Activated naive CD4-positive, alpha-beta T cell treated with anti-CD3 and anti-CD28 coated beads, Interleukin-2, amount 50 U/mL, for 72 hours (primary cell): ENCODE measurements at regions not wholly inside any gene's neighbourhood (a gene's known extent, or its start where the extent isn't known, plus 50 kb on each side); places are given as distances from the start of the nearest gene placed in this dataset.
"Not testable (repeated sequence)": the region's sequence is repeated elsewhere in the genome, so short reads cannot be mapped to it uniquely, and the experiment has no call there.

Source experiments
- ATAC-seq, 2 donors: fragments of 150-1000 bp; cut with Tn5 transposase; 2 replicates each; pipeline ENCODE4 v1.10.0; 2021; ENCODE audit warnings: mild to moderate bottlenecking in 2 of 2, moderate library complexity in 2 of 2
- DNase-seq, 2 donors: peaks; one replicate each; pipeline ENCODE4 v3.0.0; 2021 to 2022; ENCODE audit warnings: low spot score in 2 of 2
- H3K27ac Mint-ChIP-seq, 2 donors: one replicate each; pipeline ENCODE4 v1.8.0; 2022; ENCODE audit warnings: mild to moderate bottlenecking in 2 of 2, mixed read lengths in 2 of 2
- H3K36me3 Mint-ChIP-seq, 2 donors: one replicate each; pipeline ENCODE4 v1.8.0; 2022; ENCODE audit warnings: mixed read lengths in 2 of 2
- H3K9me3 Mint-ChIP-seq, 2 donors: one replicate each; pipeline ENCODE4 v1.8.0; 2022; ENCODE audit warnings: mixed read lengths in 2 of 2

- Mint-ChIP-seq H3K27ac (no peak overlapping the region), H3K9me3 (peaks cover 14% of the 10 kb centered on the region in 2 donors), H3K36me3 (peaks cover 0 to 8% of the 10 kb centered on the region in 2 donors)
- ATAC-seq, result no peak
- DNase-seq, result no peak
These were observed 1095.4 kb upstream of the PCDH20 start for GRCh38 chr13:62510906-62511655.

DNA sequence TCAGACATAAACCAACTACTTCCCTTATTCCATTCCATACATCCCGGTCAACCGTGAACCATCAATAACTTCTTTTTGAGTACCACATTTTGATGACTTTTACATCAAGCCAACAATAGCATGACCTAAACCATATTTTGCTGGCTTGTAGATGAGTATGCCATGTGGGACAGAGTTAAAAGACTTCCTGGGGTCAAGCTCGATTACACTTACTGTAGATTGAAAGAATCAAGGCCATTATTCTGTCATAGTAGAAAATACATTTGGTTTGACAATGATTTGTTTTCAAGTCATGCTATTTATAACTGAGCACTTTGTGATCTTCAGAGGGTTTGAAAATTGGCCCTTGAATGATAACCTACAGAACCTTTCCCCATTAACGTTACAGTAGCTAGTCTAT, 1086.9 kb upstream of the PCDH20 start:
- Mint-ChIP-seq H3K36me3 (no peaks in the 10 kb centered on the region), H3K27ac (no peak overlapping the region), H3K9me3 (peaks cover 3 to 5% of the 10 kb centered on the region in 2 donors)
- no peak for ATAC-seq
- DNase-seq, result no peak

DNA sequence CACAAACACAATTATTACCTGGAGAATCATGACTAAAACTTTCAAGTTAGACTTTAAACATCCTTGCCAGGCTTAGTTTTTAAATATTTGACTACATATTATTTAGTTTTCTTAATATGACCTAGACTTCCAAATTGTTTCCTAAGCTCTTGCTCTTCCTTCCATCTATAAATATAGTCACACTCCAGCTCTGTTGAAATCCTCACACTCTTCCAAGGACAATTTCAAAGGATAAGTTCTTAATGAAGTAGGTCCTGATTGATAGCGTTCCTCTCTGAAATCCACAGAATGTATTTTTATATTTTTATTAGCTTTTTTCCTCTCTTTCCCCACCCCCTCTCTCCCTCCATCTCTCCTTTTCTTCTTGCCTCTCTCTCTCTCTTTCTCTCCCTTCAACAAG, 1074.1 kb upstream of the PCDH20 start:
- Mint-ChIP-seq H3K27ac (no peak overlapping the region), H3K36me3 (no peaks in the 10 kb centered on the region), H3K9me3 (peaks cover 6 to 10% of the 10 kb centered on the region in 2 donors)
- DNase-seq, result no peak
- no peak for ATAC-seq

DNA sequence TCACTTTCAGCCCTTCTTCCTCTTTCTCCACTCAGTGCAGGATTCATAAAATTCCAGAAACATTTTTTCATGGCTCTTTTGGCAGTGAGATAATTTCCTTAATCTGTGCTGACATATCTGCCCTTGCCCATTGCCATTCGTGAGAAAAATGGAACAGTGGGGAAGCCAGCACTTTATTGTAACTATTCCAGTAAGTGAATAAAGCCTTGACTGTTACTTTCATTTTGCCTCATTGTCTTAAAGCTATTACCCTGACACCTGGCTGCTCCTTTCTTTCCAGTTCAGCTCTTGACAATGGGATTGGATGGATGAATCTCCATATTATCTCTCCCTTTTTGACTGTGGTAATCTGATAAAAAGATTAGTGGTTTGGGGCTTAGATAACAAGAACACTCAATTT, 1068.1 kb upstream of the PCDH20 start:
- ATAC-seq, result no peak
- no peak for DNase-seq
- H3K36me3 Mint-ChIP-seq, result no peaks in the 10 kb centered on the region
- peaks cover 10% of the 10 kb centered on the region in 2 donors for H3K9me3 Mint-ChIP-seq
- no peak overlapping the region for H3K27ac Mint-ChIP-seq

DNA sequence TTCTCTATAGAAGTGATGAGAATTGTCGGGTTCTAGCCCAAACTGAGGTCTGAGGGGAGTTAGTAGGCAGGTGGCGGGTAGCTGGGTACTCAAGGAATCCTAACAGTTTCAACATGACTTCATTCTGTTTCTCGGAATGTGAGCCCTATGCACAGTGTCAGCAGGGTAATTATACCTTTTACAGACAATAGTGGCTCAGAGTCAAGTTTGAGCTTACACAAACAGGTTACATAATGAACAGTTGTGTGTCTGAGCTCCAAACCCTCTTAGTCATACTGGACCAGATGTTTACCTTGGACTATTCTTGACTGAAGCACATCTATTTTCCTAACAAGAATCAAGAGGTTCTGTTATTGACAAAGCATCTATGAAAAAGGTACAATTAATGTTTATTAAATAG, 1066.7 kb upstream of the PCDH20 start:
- ATAC-seq, result no peak
- no peak for DNase-seq
- H3K27ac Mint-ChIP-seq, result no peak overlapping the region
- H3K9me3 Mint-ChIP-seq, result peaks cover 9 to 15% of the 10 kb centered on the region in 2 donors
- H3K36me3 Mint-ChIP-seq, result no peaks in the 10 kb centered on the region

DNA sequence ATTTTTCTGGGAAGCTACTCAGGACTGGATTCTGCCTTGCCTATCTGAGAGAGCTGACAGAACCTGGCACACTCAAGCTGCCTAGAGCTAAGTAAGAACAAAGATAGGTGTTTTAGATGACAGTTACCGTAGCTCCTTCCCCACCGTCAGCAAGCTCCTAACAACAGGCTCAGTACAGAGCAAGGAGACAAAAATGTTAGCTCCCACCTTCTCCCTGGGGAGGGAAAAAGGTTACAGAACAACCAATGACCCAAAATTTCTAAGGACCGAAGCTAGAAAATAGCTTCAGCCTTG, 1058.2 kb upstream of the PCDH20 start:
- ATAC-seq, result no peak
- Mint-ChIP-seq H3K27ac (no peak overlapping the region), H3K9me3 (peaks cover 12 to 14% of the 10 kb centered on the region in 2 donors)

GRCh38 chr13:62473190-62473943, 1057.7 kb upstream of the PCDH20 start:
- Mint-ChIP-seq H3K27ac (no peak overlapping the region), H3K36me3 (peaks cover 0 to 9% of the 10 kb centered on the region in 2 donors), H3K9me3 (peaks cover 12 to 14% of the 10 kb centered on the region in 2 donors)
- DNase-seq (no peak), ATAC-seq (no peak)

More for the DNA sequence above, 1058.2 kb upstream of the PCDH20 start:
- DNase-seq, result no peak
- H3K36me3 Mint-ChIP-seq, result peaks cover 0 to 9% of the 10 kb centered on the region in 2 donors

- no peak for ATAC-seq
- DNase-seq, result no peak
- no peaks in the 10 kb centered on the region for H3K36me3 Mint-ChIP-seq
These were observed 1038.1 kb upstream of the PCDH20 start for GRCh38 chr13:62453761-62454160.

GRCh38 chr13:62450759-62451158, 1035.1 kb upstream of the PCDH20 start:
- H3K36me3 Mint-ChIP-seq, result peaks cover 0 to 6% of the 10 kb centered on the region in 2 donors
- H3K9me3 Mint-ChIP-seq, result peaks cover 4% of the 10 kb centered on the region in 2 donors
- DNase-seq (no peak), ATAC-seq (no peak)
- no peak overlapping the region for H3K27ac Mint-ChIP-seq

More at GRCh38 chr13:62453761-62454160, 1038.1 kb upstream of the PCDH20 start:
- H3K27ac Mint-ChIP-seq, result no peak overlapping the region
- H3K9me3 Mint-ChIP-seq, result peaks cover 4% of the 10 kb centered on the region in 2 donors

GRCh38 chr13:62447771-62448382, 1032.2 kb upstream of the PCDH20 start:
- H3K27ac Mint-ChIP-seq, ATAC-seq, H3K9me3 Mint-ChIP-seq, DNase-seq, H3K36me3 Mint-ChIP-seq: not testable (repeated sequence)

DNA sequence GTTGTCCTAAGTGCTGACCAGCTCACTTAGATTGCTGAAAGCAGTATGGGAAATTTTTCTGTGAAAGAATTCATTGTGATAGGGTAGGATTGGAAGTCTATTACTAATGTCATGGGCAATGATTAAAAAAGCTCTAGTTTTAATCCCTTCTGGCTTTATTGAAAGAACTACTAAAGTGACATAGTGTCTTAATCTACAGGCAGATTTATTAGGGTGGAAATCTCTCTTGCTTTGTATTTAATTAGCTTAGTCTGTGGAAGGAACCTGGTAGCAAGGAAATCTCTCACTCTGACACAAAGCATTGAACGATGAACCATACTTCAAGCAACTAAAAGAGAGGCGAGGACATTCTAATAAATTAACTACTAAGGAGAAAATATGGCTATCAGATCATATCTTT, 1029.2 kb upstream of the PCDH20 start:
- Mint-ChIP-seq H3K9me3 (peaks cover 4% of the 10 kb centered on the region in 2 donors), H3K27ac (no peak overlapping the region), H3K36me3 (peaks cover 0 to 6% of the 10 kb centered on the region in 2 donors)
- ATAC-seq, result no peak
- DNase-seq, result no peak

DNA sequence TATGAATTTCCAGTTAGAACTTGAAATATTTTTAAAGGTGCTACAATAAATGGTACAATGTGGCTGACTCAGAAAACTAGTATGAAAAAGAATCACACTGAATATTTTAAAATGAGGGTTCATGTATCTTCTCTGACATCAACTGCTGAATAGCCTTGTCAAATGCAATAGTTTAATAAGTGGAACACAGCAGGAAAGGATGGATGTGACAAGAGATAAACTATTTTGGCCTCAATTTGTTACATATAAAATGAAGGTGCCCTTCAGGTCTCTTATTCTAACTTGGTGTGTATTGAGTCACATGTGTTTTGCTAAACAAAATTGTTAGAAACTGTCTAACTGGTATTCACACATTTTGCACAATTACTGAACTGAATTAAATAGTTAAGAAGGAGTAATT, 1018.4 kb upstream of the PCDH20 start:
- DNase-seq, result no peak
- Mint-ChIP-seq H3K9me3 (peaks cover 3 to 6% of the 10 kb centered on the region in 2 donors), H3K36me3 (no peaks in the 10 kb centered on the region), H3K27ac (no peak overlapping the region)
- ATAC-seq, result no peak

- DNase-seq (no peak), ATAC-seq (no peak)
- Mint-ChIP-seq H3K9me3 (peaks cover 0 to 6% of the 10 kb centered on the region in 2 donors), H3K36me3 (no peaks in the 10 kb centered on the region), H3K27ac (no peak overlapping the region)
These were observed 1018.0 kb upstream of the PCDH20 start for GRCh38 chr13:62433660-62434059.

DNA sequence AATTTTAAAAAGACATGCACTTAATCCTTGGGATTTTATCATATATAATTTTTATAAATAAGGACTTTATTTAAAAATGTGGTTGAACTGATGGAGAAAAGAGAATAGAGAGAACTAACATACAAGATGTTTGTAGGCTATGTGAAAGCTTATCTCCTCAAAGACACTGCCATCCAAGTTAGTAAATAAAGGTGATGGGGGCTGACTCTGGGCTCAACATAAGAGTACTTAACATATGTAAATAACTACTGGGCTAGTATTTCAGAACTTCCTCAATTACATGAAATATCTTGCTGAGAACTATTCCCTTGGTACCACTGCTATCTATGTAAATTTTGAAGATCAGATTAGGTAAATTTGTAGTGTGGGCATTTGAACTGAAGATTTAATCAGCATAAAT, 1017.3 kb upstream of the PCDH20 start:
- DNase-seq (no peak), ATAC-seq (no peak)
- Mint-ChIP-seq H3K9me3 (peaks cover 0 to 6% of the 10 kb centered on the region in 2 donors), H3K36me3 (no peaks in the 10 kb centered on the region), H3K27ac (no peak overlapping the region)

- Mint-ChIP-seq H3K9me3 (peaks cover 0 to under 1% of the 10 kb centered on the region in 2 donors), H3K36me3 (no peaks in the 10 kb centered on the region), H3K27ac (no peak overlapping the region)
- no peak for ATAC-seq
- DNase-seq, result no peak
These were observed 1016.6 kb upstream of the PCDH20 start for GRCh38 chr13:62432295-62432694.

- Mint-ChIP-seq H3K27ac (no peak overlapping the region), H3K9me3 (no peaks in the 10 kb centered on the region), H3K36me3 (no peaks in the 10 kb centered on the region)
- no peak for ATAC-seq
- DNase-seq, result no peak
These were observed 1016.2 kb upstream of the PCDH20 start for GRCh38 chr13:62431852-62432251.

DNA sequence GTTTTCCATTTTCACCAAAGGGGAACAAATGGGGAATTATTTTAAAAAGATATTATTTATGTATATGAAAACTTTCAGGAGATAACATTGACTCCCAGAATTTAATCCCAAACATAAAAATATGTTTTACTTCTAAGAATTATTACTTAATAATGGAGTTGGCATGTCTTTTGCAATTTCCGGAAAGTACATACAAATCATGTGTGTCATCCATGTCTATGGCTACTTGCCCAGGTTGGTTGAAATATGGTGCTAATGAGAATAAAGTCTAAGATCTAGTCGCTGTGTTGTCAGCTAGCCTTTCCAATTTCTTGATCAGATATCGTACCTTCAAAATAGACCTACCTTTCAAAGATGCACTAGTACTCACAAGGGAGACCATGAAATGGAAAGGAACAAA, 1003.2 kb upstream of the PCDH20 start:
- DNase-seq, result no peak
- no peak for ATAC-seq
- Mint-ChIP-seq H3K36me3 (no peaks in the 10 kb centered on the region), H3K9me3 (peaks cover 0 to 3% of the 10 kb centered on the region in 2 donors), H3K27ac (no peak overlapping the region)
